ENCODE measurements at regions not wholly inside any gene's neighbourhood (a gene's known extent, or its start where the extent isn't known, plus 50 kb on each side); places are given as distances from the start of the nearest gene placed in this dataset.

DNA sequence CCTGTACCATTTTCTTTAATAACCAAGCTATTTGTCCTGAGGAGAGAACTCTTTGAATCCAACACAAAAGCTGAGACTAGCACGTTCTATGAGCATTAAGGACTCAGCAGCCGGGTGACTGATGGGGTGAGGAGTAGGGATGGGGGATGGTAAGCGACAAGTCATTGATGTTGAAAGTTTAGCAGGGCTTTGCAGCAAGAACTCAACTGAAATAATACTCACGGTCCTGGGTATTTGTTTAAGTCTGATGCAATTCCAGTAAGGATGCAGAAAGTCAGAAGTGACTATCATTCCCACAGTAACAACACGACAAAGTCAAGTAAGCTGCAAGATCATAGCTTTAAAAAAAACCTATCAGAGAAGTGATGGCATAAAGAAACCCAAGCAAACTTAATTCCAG, 131.1 kb downstream of the ACTL7B start:
- DNase-seq (ENCODE audit: low spot score): peak; percentile 25
- Histone ChIP-seq H3K4me3 (no peak overlapping the region), H3K9me3 (ENCODE audit: low read depth) (no peaks in the 10 kb centered on the region), H3K27me3 (no peaks in the 10 kb centered on the region), H3K4me1 (ENCODE audit: insufficient read depth) (no peaks in the 10 kb centered on the region), H3K9me2 (replicated peaks; ENCODE audit: insufficient read depth) (no peaks in the 10 kb centered on the region), H2AFZ (no peak overlapping the region), H3K36me3 (replicated peaks; ENCODE audit: insufficient read depth, low read depth) (no peaks in the 10 kb centered on the region), H3K4me2 (no peak overlapping the region), H3K27ac (no peak overlapping the region), H4K20me1 (ENCODE audit: insufficient read depth, poor library complexity, severe bottlenecking) (no peaks in the 10 kb centered on the region), H3K79me2 (no peaks in the 10 kb centered on the region)
- WGBS (ENCODE audit: low lambda C conversion rate, missing lambda C conversion rate): 64% methylated on average over 5 of the region's 5 CpGs
- TF ChIP-seq, protein P1, sequence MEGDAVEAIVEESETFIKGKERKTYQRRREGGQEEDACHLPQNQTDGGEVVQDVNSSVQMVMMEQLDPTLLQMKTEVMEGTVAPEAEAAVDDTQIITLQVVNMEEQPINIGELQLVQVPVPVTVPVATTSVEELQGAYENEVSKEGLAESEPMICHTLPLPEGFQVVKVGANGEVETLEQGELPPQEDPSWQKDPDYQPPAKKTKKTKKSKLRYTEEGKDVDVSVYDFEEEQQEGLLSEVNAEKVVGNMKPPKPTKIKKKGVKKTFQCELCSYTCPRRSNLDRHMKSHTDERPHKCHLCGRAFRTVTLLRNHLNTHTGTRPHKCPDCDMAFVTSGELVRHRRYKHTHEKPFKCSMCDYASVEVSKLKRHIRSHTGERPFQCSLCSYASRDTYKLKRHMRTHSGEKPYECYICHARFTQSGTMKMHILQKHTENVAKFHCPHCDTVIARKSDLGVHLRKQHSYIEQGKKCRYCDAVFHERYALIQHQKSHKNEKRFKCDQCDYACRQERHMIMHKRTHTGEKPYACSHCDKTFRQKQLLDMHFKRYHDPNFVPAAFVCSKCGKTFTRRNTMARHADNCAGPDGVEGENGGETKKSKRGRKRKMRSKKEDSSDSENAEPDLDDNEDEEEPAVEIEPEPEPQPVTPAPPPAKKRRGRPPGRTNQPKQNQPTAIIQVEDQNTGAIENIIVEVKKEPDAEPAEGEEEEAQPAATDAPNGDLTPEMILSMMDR (IDR thresholded peaks at IDR 0.05; ENCODE audit: poor library complexity): no peak
- no peak for TF ChIP-seq EZH2phosphoT487 (IDR thresholded peaks at IDR 0.05; ENCODE audit: low read depth, severe bottlenecking, unreplicated experiment)
- TF ChIP-seq EZH2 (IDR thresholded peaks at IDR 0.05; ENCODE audit: borderline replicate concordance): no peak

DNA sequence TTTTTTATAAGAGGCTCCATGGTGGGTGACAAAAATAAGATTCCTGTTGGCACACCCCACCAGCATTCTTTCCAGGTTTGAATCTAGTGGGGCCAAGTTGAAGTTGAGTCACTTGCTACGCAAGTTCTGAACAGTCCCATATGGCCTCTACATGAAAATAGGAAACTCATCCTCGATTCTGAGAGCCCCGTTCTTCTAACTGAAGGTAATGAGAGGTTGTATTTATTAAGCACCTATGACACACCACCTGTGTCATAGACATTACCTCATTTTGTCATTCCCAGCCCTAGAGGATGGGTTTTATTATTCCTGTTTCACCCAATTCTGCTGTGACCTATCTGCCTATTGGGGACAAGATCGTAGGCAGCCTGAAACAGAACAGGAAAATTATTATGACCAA, 131.7 kb downstream of the ACTL7B start:
- no peaks in the 10 kb centered on the region for H3K36me3 ChIP-seq (replicated peaks; ENCODE audit: insufficient read depth, low read depth)
- no peaks in the 10 kb centered on the region for H4K20me1 ChIP-seq (ENCODE audit: insufficient read depth, poor library complexity, severe bottlenecking)
- H3K9me2 ChIP-seq (replicated peaks; ENCODE audit: insufficient read depth): no peaks in the 10 kb centered on the region
- no peaks in the 10 kb centered on the region for H3K79me2 ChIP-seq
- TF ChIP-seq EZH2 (IDR thresholded peaks at IDR 0.05; ENCODE audit: borderline replicate concordance): no peak
- no peak for TF ChIP-seq EZH2phosphoT487 (IDR thresholded peaks at IDR 0.05; ENCODE audit: low read depth, severe bottlenecking, unreplicated experiment)
- TF ChIP-seq, protein P1 (IDR thresholded peaks at IDR 0.05; ENCODE audit: poor library complexity): no peak
- no peak overlapping the region for H3K4me2 ChIP-seq
- no peak overlapping the region for H2AFZ ChIP-seq
- no peak overlapping the region for H3K27ac ChIP-seq
- H3K4me3 ChIP-seq: no peak overlapping the region
- WGBS (ENCODE audit: low lambda C conversion rate, missing lambda C conversion rate): 93% methylated on average over 4 of the region's 4 CpGs
- no peak for DNase-seq (ENCODE audit: low spot score)
- H3K27me3 ChIP-seq: no peaks in the 10 kb centered on the region
- no peaks in the 10 kb centered on the region for H3K9me3 ChIP-seq (ENCODE audit: low read depth)
- H3K4me1 ChIP-seq (ENCODE audit: insufficient read depth): no peaks in the 10 kb centered on the region

DNA sequence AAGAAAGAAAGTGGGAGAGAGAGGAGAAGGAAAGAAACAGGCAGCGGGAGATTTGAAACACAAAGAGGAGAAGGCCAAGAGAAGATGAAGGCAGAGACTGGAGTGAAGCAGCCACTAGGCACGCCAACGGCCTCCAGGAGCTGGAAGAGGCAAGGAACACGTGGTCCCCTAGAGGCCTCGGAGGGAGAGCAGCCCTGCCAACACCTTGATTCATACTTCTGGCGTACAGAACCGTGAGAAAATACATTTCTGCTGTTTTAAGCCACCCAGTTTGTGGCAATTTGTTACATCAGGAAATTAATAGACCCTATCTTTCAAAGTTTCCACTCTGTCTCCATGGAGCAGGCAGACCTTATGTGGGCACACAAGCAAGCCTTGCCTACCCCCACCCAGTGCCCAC, 133.4 kb downstream of the ACTL7B start:
- Histone ChIP-seq H4K20me1 (ENCODE audit: insufficient read depth, poor library complexity, severe bottlenecking) (no peaks in the 10 kb centered on the region), H3K9me2 (replicated peaks; ENCODE audit: insufficient read depth) (no peaks in the 10 kb centered on the region), H2AFZ (no peak overlapping the region), H3K27me3 (no peaks in the 10 kb centered on the region), H3K4me1 (ENCODE audit: insufficient read depth) (no peaks in the 10 kb centered on the region), H3K4me2 (no peak overlapping the region), H3K9me3 (ENCODE audit: low read depth) (no peaks in the 10 kb centered on the region), H3K79me2 (no peaks in the 10 kb centered on the region), H3K27ac (no peak overlapping the region), H3K36me3 (replicated peaks; ENCODE audit: insufficient read depth, low read depth) (no peaks in the 10 kb centered on the region), H3K4me3 (no peak overlapping the region)
- 89% methylated on average over 7 of the region's 7 CpGs for WGBS (ENCODE audit: low lambda C conversion rate, missing lambda C conversion rate)
- TF ChIP-seq, protein P1 (IDR thresholded peaks at IDR 0.05; ENCODE audit: poor library complexity): no peak
- TF ChIP-seq EZH2 (IDR thresholded peaks at IDR 0.05; ENCODE audit: borderline replicate concordance) (no peak), EZH2phosphoT487 (IDR thresholded peaks at IDR 0.05; ENCODE audit: low read depth, severe bottlenecking, unreplicated experiment) (no peak)
- no peak for DNase-seq (ENCODE audit: low spot score)

DNA sequence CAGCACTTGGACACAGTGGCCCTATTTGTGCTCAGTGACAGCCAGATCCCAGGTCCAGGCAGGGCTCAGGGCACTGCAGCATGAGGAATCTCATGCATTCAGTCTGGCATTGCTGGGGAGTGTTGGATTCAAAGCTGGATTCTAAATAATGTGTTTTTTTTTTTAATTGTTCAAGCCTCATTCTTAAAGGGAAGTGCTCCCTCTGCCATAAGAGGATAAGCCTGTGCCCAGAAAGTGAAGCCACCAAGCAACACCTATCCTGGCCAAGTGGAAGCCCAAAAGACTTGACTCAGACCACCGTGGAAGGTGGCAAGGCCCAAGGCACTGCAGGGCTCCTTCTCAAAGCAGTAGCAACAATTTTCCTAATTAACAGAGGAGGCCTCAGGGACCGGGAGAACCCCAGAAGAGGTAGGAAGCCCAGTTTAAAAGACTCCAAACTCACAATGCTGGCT, 135.6 kb downstream of the ACTL7B start:
- no peak for TF ChIP-seq EZH2phosphoT487 (IDR thresholded peaks at IDR 0.05; ENCODE audit: low read depth, severe bottlenecking, unreplicated experiment)
- TF ChIP-seq, protein P1 (IDR thresholded peaks at IDR 0.05; ENCODE audit: poor library complexity): no peak
- no peak for TF ChIP-seq EZH2 (IDR thresholded peaks at IDR 0.05; ENCODE audit: borderline replicate concordance)
- H3K36me3 ChIP-seq (replicated peaks; ENCODE audit: insufficient read depth, low read depth): no peaks in the 10 kb centered on the region
- no peaks in the 10 kb centered on the region for H3K9me3 ChIP-seq (ENCODE audit: low read depth)
- H4K20me1 ChIP-seq (ENCODE audit: insufficient read depth, poor library complexity, severe bottlenecking): no peaks in the 10 kb centered on the region
- no peak overlapping the region for H3K4me2 ChIP-seq
- H2AFZ ChIP-seq: no peak overlapping the region
- no peak overlapping the region for H3K27ac ChIP-seq
- H3K9me2 ChIP-seq (replicated peaks; ENCODE audit: insufficient read depth): no peaks in the 10 kb centered on the region
- no peak overlapping the region for H3K4me3 ChIP-seq
- DNase-seq (ENCODE audit: low spot score): no peak
- H3K27me3 ChIP-seq: no peaks in the 10 kb centered on the region
- no peaks in the 10 kb centered on the region for H3K4me1 ChIP-seq (ENCODE audit: insufficient read depth)
- WGBS (ENCODE audit: low lambda C conversion rate, missing lambda C conversion rate): 93% methylated on average over 1 of the region's 2 CpGs
- H3K79me2 ChIP-seq: no peaks in the 10 kb centered on the region
